MCF 10A (cell line): ENCODE measurements at regions not wholly inside any gene's neighbourhood (a gene's known extent, or its start where the extent isn't known, plus 50 kb on each side); places are given as distances from the start of the nearest gene placed in this dataset.

Experiments used
- BruUV-seq: library from RNA; stranded (reverse); fragments of 400-500 nt; replicated peaks from 2 replicates; lab custom pipeline; 2021; lab: Mats Ljungman, UMichigan
- CTCF ChIA-PET: fragments of 300-600 bp; sonication (Branson Sonifier 250); formaldehyde crosslinking; extraction: SDS; loops from one replicate; lab custom pipeline; 2021; ENCODE audit warnings: antibody characterized with exemption, inconsistent platforms; lab: Yijun Ruan, JAX
- POLR2A ChIA-PET: fragments of 300-600, 350-650 bp; sonication (Branson Sonifier 250); formaldehyde crosslinking; extraction: SDS; loops from one replicate; lab custom pipeline; 2020; ENCODE audit warnings: antibody characterized with exemption, inconsistent platforms; lab: Yijun Ruan, JAX
- DNase-seq: peaks from one replicate; pipeline ENCODE4 v3.0.0-alpha.2; 2018; ENCODE audit not compliant: unreplicated experiment
- H3K27ac Mint-ChIP-seq: one replicate; pipeline ENCODE4 v1.8.0; 2022; ENCODE audit warnings: mild to moderate bottlenecking, low read depth, mixed read lengths; ENCODE audit not compliant: unreplicated experiment
- H3K27me3 Mint-ChIP-seq: one replicate; pipeline ENCODE4 v1.8.0; 2022; ENCODE audit warnings: mixed read lengths; ENCODE audit not compliant: insufficient read depth, unreplicated experiment
- H3K36me3 Mint-ChIP-seq: one replicate; pipeline ENCODE4 v1.8.0; 2022; ENCODE audit warnings: mild to moderate bottlenecking, moderate library complexity, mixed read lengths; ENCODE audit not compliant: insufficient read depth, unreplicated experiment
- H3K4me1 Mint-ChIP-seq: one replicate; pipeline ENCODE4 v1.8.0; 2022; ENCODE audit warnings: mixed read lengths; ENCODE audit not compliant: insufficient read depth, unreplicated experiment
- H3K4me3 Mint-ChIP-seq: one replicate; pipeline ENCODE4 v1.8.0; 2022; ENCODE audit warnings: mild to moderate bottlenecking, moderate library complexity, mixed read lengths; ENCODE audit not compliant: unreplicated experiment
- H3K9me3 Mint-ChIP-seq: one replicate; pipeline ENCODE4 v1.8.0; 2022; ENCODE audit warnings: mixed read lengths; ENCODE audit not compliant: unreplicated experiment
- CTCF ChIP-seq: fragments of 200-600 bp; IDR thresholded peaks from one replicate; pipeline ENCODE4 v1.8.0; 2022; ENCODE audit warnings: antibody characterized with exemption, mild to moderate bottlenecking; ENCODE audit not compliant: unreplicated experiment
- intact Hi-C: fragments of 100-400 bp; cut with micrococcal nuclease; formaldehyde crosslinking; loops from 2 replicates; pipeline ENCODE4 v1.14.1; 2022

- DNase-seq: no peak
- no peak overlapping the region for H3K27ac Mint-ChIP-seq
- H3K36me3 Mint-ChIP-seq: no peaks in the 10 kb centered on the region
- no peaks in the 10 kb centered on the region for H3K9me3 Mint-ChIP-seq
- CTCF ChIA-PET: interaction anchor here (0.6 kb wide), 2 partner anchors 155 to 404 kb away, joined by 3 read pairs; no protein-coding TSS in a partner anchor
- TF ChIP-seq CTCF: no peak
- no peaks in the 10 kb centered on the region for H3K4me1 Mint-ChIP-seq
- H3K4me3 Mint-ChIP-seq: no peak overlapping the region
- BruUV-seq: no TSS peak
- intact Hi-C loops: no loop called here
- H3K27me3 Mint-ChIP-seq: peaks cover 96% of the 10 kb centered on the region
- POLR2A ChIA-PET: interaction anchor here (0.6 to 1.3 kb wide), 2 partner anchors 10 to 56 kb away, joined by 3 to 5 read pairs; no protein-coding TSS in a partner anchor
These were observed 235.6 kb upstream of the HNRNPA3 start for GRCh38 chr2:176976736-176977685.

- DNase-seq: no peak
- no peak for TF ChIP-seq CTCF
- ChIA-PET CTCF (interaction anchor here (0.6 kb wide), 2 partner anchors 441 to 839 kb away, joined by 3 read pairs; no protein-coding TSS in a partner anchor), POLR2A (no interaction called here)
- Mint-ChIP-seq H3K4me1 (no peaks in the 10 kb centered on the region), H3K36me3 (no peaks in the 10 kb centered on the region), H3K27me3 (peaks cover 91% of the 10 kb centered on the region), H3K27ac (no peak overlapping the region), H3K9me3 (no peaks in the 10 kb centered on the region), H3K4me3 (no peak overlapping the region)
- intact Hi-C loops: no loop called here
- BruUV-seq: no TSS peak
These were observed 233.7 kb upstream of the HNRNPA3 start for GRCh38 chr2:176978921-176979320.

GRCh38 chr2:176979981-176980710, 232.4 kb upstream of the HNRNPA3 start:
- H3K9me3 Mint-ChIP-seq: no peaks in the 10 kb centered on the region
- H3K4me1 Mint-ChIP-seq: no peaks in the 10 kb centered on the region
- no TSS peak for BruUV-seq
- TF ChIP-seq CTCF: no peak
- no peak overlapping the region for H3K4me3 Mint-ChIP-seq
- H3K27ac Mint-ChIP-seq: no peak overlapping the region
- peaks cover 91% of the 10 kb centered on the region for H3K27me3 Mint-ChIP-seq
- DNase-seq: no peak
- ChIA-PET POLR2A (no interaction called here), CTCF (interaction anchor here (0.6 kb wide), 1 partner anchor 99 kb away, joined by 3 read pairs; no protein-coding TSS in a partner anchor)
- intact Hi-C loops: no loop called here
- no peaks in the 10 kb centered on the region for H3K36me3 Mint-ChIP-seq

GRCh38 chr2:176984987-176985386, 227.6 kb upstream of the HNRNPA3 start:
- CTCF ChIA-PET: no interaction called here

More at GRCh38 chr2:176984987-176985386, 227.6 kb upstream of the HNRNPA3 start:
- no TSS peak for BruUV-seq
- Mint-ChIP-seq H3K4me3 (no peak overlapping the region), H3K27ac (no peak overlapping the region), H3K9me3 (no peaks in the 10 kb centered on the region), H3K27me3 (peaks cover 92% of the 10 kb centered on the region), H3K36me3 (no peaks in the 10 kb centered on the region), H3K4me1 (no peaks in the 10 kb centered on the region)
- POLR2A ChIA-PET: interaction anchor here (1.3 kb wide), 1 partner anchor 53 kb away, joined by 3 read pairs; no protein-coding TSS in a partner anchor
- intact Hi-C loops: no loop called here
- no peak for DNase-seq
- no peak for TF ChIP-seq CTCF
